Stimulated activated CD4-positive, alpha-beta T cell treated with anti-CD3 and anti-CD28 coated beads, Interleukin-2, amount 100 ng/mL, for 4 hours (primary cell): ENCODE measurements at regions not wholly inside any gene's neighbourhood (a gene's known extent, or its start where the extent isn't known, plus 50 kb on each side); places are given as distances from the start of the nearest gene placed in this dataset.
"Not testable (repeated sequence)": the region's sequence is repeated elsewhere in the genome, so short reads cannot be mapped to it uniquely, and the experiment has no call there.

Source experiments
- DNase-seq: peaks from one replicate; pipeline ENCODE4 v3.0.0-alpha.2; 2020; ENCODE audit warnings: low read depth

DNA sequence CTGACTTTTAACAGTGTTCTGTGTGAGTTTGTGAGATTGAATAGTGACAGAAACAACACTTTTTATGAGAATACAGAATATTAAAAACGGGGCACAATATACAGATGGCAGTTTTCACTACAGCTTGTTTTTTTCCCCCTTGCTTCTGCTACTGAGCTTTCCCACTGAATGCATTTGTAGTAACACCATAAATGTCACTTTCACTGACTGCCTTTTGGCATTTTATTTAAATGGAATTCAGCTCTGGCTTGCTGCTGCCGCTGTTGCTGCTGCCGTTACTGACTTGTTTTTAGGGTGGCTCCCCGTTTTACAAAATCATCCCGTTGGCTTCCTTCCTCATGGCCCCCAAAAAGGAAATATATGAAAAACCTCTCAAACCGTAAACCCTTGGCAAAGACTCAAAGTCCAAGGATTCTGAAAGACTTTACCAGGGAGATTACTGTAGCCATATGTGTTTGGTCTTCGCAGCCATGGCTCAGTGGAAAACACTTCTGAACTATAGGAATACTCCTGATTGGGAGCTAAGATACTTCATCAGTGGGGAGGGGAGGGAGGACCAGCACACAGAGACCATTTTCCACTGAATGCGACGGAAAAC is 151.0 kb downstream of the NUF2 start:
- no peak for DNase-seq

DNA sequence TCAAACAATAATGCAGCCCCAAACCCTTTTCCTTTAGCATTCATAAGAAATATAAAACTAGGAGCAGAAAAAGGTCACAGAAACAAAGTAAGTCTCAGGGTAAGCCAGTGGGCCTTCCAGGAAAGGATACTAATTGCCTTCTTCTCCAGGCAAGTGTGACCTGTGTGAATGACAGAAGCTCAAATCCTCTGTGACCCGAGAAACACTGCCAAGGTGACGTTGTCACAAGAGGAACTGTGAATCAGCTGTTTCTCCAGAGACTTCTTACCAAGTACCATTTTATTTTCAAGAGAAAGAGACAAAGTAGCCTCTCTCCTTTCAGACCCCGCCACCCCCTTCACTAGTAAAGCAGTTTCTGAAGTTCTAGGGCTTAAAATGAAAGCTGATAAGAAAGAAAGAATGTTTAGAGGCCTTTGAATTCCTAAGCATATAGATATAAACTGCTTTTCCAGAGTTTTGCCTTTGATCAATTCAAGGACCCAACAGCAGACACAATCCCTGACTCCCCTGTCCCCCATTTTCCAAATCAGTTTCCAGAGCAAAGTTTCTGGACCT is 155.6 kb downstream of the NUF2 start:
- DNase-seq: no peak

DNA sequence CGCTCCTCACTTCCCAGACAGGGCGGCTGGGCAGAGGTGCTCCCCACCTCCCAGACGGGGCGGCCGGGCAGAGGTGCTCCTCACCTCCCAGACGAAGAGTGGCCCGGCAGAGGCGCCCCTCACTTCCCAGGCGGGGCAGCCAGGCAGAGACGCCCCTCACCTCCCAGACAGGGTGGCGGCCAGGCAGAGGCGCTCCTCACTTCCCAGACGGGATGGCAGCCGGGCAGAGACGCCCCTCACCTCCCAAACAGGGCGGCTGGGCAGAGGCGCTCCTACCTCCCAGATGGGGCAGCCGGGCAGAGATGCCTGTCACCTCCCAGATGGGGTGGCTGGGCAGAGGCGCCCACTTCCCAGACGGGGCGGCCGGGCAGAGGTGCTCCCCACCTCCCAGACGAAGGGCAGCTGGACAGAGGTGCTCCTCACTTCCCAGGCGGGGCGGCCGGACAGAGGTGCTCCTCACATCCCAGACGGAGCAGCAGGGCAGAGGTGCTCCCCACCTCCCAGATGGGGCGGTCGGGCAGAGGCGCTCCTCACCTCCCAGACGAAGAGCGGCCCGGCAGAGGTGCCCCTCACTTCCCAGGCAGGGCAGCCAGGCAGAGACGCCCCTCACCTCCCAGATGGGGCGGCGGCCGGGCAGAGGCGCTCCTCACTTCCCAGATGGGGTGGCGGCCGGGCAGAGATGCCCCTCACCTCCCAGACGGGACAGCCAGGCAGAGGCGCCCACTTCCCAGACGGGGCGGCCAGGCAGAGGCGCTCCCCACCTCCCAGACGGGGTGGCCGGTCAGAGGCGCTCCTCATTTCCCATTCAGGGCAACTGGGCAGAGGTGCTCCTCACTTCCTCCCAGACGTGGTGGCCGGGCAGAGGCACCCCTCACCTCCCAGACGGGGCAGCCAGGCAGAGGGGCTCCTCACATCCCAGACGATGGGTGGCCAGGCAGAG is 176.9 kb downstream of the NUF2 start:
- DNase-seq: not testable (repeated sequence)

DNA sequence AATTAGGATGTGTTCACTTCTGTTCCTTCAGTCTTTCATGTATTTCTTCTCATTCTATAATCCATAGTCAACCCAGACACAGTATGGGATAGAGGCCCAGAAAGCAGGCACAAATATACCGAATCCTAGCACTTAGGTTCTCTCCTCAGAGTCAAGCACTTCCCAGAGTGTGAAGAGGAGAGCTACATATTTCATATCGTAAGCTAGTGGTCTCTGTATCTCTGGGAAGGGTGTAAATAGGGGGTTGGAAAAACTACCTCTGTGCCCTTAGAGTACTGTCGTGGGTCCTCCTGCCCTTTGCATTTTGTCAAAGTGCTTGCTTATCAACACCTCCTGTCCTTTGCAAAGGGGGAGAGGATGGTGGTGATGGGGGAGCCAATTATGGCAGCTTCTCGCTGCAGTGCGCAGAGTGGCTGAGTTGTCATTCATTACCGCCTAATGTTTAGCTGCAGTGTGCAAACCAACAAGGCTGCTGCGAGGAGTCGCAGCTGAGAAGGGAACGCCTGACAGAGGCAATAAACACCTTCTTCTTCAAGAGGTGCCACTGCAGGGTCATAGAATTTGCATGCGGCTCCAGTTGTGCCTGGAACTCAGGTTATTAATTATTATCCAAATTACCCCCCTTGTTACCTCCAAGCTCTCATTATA is 182.7 kb downstream of the NUF2 start:
- no peak for DNase-seq

DNA sequence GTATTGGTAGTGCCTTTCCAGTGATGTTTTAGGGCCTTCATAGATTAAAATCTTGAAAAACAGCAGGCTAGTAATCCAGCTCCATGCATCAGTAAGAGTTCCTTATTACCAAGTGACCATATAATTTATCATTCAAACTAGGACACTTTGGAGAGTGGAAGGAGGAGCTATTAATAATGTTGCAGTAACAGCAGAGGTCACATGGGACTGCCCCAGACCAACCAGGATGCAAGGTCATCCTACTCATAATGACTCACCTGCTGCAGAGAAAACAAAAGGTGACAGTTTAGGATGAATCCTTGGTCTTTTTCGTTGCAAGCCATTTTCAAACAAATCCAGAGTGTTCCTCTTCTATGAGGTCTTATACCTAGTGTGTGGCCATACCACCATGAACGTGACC is 187.4 kb downstream of the NUF2 start:
- no peak for DNase-seq

DNA sequence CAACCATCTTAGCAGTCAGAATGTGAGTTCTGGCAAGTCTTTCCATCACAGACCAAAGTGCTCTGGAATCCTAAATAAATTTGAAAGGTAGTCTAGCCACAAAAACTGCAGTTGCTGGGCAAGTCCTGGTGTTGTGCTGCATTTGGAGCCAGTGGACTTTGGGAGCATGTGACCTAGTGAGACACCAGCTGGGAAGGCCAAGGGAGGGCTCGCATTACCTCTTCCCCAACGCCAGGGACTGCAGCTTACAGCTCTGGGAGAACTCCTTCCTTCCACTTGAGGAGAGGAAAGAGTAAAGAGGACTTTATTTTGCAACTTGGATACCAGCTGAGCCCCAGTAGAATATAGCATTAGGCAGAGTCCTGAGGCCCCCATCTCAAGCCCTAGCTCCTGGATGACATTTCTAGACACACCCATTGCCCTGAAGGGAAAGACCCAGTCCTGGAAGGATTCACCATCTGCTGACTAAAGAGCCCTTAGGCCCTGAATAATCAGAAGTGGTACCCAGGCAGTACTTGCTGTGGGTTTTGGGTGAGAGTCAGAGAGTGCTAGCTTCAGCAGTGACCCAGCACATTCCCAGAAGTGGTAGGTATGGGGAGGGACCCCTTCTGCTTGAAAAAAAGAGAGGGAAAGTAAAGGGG is 190.7 kb downstream of the NUF2 start:
- no peak for DNase-seq

DNA sequence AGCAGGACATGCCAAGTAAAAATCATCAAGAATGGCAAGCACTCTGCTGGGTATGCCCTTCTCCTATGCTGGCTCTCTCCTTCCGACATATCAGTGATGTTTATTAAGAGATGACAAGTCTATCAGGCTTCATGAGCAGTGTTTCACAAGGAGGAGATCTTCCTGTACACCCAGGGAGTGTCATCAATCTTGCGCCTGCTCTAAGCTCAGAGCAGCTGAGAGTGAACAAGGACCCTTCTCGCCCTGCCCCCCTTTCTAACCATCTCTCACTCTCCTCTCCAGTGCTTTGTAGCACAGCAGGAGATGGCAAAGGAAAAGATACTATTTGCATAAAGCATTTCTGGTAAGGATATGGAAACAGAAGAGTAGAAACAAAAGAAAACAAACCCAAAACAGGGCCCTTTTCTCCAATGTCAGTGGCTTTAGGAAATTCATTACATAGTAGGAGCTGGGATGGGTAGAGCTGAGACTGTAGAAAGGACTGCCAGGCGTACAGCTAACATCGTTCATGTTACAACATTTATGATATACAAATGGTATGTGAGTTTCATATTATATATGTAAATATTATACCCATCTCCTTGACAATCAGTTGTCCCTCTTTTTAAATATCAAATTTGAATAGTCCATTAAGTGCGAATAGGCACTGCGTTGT is 201.7 kb downstream of the NUF2 start:
- DNase-seq: no peak

DNA sequence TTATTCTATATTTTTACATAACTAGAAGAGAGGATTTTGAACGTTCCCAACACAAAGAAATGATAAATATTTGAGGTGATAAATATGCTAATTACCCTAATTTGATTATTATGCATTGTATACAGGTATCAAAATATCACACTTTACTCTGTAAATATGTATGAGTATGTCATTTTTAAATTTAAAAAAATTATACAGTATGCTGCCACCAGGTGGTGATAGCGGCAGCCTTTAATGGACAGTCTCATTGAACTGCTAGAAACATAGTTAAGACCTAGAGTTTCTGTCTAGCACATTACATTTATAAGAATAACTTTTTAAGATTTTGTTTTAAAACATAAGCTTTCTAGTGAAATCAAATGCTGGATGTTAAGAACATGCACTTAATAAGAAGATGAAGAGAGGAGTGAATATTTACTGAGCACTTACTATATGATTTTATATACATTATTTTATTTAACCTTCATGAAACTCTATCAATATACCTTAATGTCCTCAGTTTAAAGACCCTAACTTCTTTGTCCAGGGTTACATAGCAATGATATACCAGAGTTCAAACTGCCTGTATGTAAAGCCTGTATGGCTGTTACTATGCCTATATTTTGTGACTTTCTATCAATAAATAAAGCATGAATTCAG is 207.1 kb downstream of the NUF2 start:
- DNase-seq: no peak

DNA sequence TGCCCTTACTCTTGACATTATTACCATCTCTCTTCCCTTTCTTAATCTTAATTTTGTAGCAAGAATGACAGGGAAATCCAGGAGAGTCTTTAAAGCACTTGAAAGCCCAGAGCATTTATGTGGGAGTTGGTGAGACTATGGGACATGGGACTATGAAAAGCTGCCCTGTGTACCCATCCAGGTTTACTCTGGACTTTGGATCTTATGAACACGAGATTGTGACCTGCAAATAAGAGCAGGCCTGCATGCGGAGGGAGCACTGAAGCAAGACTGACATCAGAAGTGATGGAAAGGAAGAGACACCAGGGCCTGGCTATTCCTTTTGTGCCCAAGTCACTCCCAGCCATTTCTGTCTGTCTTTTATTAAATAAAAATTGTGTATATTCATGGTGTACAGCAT is 209.6 kb downstream of the NUF2 start:
- DNase-seq: no peak

DNA sequence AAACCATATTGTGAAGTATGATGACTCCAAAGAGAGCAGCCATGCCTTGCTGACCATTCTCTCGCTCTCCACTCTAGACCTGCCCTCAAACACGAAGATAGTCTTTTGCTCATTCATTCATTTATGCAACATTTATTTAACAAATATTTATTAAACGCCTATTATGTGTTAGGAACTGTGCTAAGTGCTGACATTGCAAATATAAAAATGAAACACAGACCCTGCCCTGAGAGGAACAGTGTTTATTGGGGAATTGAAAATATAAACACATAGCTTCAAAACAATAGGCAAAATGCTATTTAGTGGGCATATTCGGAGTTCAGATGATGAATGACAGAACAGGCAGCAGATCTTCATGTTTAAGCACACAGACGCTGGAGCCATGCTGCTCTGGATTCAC is 213.6 kb downstream of the NUF2 start:
- no peak for DNase-seq

DNA sequence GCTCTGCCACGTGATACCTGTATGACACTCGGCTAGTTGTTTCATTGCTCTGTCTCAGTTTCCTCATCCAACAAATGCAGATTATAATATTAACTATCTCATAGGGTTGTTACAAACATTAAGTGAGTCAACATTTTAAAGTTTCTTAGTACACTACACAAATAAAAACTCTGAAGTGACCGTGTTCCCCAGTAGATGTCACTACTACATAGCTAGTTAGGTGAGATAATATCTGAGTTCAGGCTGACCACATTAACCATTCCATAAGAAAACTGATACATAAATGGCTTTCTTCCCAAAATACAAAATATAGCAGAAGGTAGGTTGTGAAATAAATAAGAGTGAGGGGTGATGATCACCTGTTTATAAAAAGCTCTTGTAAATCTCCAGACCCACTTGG is 214.1 kb downstream of the NUF2 start:
- no peak for DNase-seq

DNA sequence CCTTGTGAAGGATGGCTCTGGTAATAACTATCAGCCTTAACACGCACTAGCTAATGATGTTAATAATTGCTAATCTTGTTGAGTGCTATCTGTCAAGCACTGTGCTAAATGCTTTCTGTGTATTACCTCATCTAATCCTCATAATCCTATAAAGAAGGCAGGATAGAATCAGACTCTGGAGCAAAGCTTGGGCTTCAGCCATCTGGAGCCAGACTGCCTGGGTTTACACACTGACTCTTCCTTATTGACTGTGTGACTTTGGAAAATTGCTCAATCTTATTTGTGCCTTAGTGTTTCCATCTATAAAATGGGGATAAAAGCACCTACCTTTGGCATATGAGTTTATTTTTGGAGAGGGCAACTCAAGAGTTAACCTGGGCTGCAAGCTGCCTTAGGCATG is 216.1 kb downstream of the NUF2 start:
- no peak for DNase-seq

DNA sequence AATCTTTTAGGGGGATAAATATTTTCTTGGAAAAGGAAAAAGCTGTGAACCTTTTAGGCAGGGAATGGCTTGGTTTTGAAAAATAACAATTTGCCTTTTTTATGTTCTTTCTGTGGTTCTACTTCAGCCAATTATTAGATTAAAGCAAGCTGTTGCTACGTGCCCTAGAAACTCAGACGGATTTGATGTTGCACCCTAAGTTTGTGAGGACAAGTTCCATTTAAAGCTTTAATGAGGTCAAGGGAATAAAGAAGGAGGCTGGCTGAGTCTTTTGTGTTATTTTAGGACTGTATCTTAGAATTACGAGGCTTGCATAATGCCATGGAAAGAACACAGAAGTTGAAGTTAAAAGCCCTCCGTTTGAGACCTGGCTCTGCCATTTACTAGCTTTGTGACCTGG is 216.9 kb downstream of the NUF2 start:
- DNase-seq: no peak

DNA sequence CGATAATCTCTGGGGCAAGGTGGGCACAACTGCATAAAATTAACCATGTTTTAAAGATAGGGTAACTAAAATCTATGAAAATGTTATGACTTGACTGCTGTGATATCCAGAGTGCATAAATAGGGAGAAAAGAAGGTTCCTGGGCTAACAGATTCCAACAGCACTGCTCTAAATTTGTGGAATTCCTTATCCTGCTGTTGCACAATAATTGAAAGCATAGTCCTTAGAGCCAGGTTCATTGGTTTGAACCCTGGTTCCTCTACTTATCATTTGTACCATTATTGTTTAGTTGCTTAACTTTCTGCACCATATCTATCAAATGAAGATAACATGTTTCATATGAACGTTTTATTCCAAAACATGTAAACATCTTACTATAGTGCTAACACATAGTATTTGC is 219.0 kb downstream of the NUF2 start:
- DNase-seq: no peak

DNA sequence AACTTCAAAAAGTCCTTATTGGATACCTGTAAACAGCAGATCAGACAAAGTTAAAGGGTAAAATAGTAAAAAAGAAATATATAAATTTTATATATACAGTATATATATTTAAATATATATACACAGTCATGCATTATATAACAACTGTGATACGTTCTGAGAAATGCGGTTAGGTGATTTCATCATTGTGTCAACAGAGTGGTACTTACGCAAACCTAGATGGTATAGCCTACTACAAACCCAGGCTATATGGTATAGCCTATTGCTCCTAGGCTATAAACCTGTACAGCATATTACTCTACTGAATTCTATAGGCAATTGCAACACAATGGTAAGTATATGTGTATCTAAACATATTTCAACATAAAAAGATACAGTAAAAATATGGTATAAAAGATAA is 222.7 kb downstream of the NUF2 start:
- DNase-seq: no peak

DNA sequence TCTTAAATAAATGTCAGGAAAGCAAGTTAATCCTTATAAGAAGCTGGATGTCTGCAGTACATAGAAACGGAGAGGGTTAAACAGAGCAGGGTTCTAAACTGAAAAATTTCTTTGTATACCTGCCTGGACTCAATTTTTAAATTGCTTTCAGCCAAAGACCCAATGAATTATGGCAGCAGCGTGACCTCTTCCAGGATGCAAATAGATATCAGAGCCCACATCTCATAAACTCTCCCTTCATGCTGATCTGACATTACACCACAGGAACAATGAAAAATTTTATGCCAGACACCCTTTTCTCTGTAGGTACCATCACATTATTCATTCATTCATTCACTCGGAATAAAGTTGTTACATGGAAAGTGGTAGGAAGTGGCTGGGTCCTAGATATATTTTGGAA is 236.4 kb downstream of the NUF2 start:
- DNase-seq: no peak

DNA sequence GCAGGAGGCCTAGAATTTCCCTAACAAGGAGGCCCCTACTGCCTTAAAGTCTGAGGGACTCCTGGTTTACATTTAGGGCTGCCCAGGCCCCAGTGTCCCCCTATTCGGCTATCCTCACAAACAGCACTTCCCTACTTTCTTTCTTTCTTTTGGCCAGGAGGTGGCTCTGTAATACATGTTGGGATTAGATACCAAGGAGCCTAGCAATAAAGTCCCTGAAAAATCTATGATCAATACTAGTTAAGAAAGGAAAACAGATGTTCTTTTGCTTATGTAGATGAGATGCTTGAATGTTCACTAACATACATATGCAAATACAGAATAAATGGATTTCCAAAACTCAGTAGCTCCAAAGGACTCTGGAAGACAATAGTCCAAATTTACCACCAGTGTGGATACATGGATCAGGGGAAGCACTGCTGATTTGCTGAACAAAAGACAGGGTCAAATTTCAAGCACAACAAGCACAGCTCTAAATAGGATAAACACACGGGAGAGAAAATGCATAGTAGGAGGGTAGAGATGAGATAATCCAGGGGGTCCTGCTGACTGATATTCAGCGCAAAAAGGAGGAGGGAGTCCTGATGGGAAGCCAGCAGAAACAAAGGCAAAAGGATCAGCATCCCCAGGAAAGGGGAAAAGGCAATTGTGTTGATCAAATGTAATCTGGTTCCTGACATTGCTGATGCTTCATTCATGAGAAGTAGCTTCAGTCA is 240.0 kb downstream of the NUF2 start:
- no peak for DNase-seq

DNA sequence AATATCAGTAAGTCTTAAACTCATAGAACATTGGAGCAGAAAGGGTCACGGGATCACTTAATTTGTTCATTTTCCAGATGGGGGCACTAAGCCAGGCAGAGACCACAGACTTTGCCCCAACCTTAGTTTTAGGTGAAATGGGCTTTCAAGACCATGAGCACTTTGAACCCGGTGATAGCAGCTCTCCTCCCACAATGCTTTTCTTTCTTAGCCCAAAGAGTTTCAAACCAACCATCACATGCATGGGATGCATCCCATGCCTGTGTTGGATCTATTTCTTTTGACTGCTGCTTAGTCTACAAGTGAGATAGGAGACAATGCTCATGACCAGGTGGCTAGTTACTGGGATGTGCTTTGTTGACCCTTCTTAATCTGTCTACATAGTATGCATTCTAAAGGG is 240.6 kb downstream of the NUF2 start:
- no peak for DNase-seq

DNA sequence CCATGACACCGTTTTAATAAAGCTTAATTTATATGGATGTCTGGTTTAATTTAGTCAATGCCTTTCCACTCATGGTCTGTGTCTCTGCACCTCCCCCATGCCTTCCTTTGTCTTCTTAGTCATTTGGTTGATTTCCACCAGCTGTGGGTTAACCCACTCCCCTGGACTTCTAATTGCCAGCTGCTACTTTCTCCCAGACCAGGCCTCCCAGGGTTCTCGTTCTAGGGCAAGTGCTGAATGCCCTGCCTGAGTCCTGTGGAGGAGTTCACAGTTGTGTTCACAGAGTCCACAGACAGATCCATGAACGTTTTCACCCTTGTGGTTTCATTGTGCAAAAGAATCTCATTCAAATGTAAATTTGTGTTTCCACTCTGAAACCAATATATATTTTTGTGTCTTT is 243.4 kb downstream of the NUF2 start:
- no peak for DNase-seq

DNA sequence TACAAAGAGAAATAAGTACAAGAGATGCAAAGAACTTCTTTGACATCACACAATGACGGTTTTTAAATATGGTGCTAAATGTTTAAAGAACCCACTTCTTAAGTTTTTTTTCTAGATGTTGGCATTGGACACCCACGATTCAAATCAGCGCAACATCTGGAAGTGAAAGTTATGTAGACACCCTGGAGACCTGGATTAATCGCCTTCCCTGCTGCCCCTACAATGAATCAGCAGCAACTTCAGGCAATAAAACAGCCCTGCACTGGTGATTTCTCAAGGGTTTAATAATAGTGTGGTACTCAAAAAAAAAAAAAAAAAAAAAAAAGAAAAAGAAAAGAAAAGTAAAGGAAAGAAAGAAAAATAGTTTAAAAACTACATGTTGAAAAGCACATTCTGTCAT is 248.3 kb downstream of the NUF2 start:
- DNase-seq: no peak

DNA sequence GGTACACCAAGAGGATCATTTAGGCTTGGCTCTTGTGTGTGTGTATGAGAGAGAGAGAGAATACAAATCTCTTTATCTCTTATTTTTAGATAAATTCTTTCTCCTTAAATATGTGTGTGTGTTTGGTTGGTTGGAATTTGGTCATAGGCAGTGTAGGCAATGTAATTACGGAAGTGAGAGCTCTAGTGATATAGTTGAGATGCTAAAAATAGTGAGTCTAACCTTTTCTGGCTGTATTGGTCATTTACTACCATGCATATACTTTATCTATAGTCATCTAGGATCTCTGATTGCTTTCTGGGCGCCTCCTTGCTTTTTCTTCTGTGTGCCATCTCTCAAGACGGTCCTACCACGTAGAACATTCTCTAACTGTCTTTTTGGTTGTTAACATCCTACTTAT is 250.2 kb downstream of the NUF2 start:
- DNase-seq: no peak
